Retinal pigment epithelial cell (primary cell): ENCODE measurements at regions not wholly inside any gene's neighbourhood (a gene's known extent, or its start where the extent isn't known, plus 50 kb on each side); places are given as distances from the start of the nearest gene placed in this dataset.
A peak's percentile ranks its signal among the peaks of the same experiment; 100 is the strongest.

Source experiments
- DNase-seq: peaks from one replicate; pipeline ENCODE4 v3.0.0-alpha.2; 2010; ENCODE audit warnings: low read depth
- H3K4me3 ChIP-seq: 2 replicates; pipeline ENCODE4 v1.5.1; 2011; ENCODE audit warnings: mild to moderate bottlenecking, low read length, control low read depth, moderate library complexity
- TF ChIP-seq, protein P1 (sequence below): conservative IDR thresholded peaks from 2 replicates; pipeline ENCODE4 v1.5.1; 2011; ENCODE audit warnings: low read depth, low read length, control low read depth, inconsistent platforms

DNA sequence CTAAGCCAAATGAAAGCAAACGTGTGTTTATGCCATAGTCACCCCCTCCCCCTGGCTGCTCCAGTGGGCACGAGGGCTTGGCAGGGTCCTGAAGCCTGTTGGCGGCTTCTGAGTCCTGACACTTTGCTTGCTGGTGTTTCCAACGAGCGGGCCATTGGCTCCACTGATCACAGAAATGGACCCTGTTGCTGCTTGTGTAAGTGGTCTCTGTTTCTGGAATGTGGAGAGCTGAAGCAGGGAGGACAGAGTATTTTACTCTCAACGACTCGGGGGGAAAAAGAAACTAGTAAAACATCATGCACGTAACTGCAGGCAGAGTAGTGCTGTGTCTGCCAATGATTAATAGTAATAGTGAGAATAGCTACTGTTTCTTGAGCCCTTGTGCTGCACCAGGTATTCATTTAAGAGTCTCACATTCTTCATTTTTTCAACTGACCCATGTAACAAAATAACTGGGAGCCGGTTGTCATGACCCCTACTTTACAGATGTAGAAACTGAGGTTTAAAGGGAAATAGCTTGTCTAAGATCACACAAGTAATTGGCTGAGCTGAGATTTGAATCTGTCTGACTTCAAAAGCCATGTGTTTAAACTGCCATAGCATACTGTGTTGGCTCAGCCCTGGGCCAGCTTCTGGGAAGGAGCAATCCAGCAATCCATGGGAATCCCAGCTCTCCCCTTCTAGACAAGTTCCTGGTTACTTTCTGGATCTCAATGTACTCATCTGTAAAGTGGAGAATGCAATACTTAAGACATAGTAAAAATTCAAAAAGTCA is 526.7 kb downstream of the INSC start:
- H3K4me3 ChIP-seq = no peak overlapping the region
- no peak for DNase-seq
- TF ChIP-seq, protein P1, sequence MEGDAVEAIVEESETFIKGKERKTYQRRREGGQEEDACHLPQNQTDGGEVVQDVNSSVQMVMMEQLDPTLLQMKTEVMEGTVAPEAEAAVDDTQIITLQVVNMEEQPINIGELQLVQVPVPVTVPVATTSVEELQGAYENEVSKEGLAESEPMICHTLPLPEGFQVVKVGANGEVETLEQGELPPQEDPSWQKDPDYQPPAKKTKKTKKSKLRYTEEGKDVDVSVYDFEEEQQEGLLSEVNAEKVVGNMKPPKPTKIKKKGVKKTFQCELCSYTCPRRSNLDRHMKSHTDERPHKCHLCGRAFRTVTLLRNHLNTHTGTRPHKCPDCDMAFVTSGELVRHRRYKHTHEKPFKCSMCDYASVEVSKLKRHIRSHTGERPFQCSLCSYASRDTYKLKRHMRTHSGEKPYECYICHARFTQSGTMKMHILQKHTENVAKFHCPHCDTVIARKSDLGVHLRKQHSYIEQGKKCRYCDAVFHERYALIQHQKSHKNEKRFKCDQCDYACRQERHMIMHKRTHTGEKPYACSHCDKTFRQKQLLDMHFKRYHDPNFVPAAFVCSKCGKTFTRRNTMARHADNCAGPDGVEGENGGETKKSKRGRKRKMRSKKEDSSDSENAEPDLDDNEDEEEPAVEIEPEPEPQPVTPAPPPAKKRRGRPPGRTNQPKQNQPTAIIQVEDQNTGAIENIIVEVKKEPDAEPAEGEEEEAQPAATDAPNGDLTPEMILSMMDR = no peak

DNA sequence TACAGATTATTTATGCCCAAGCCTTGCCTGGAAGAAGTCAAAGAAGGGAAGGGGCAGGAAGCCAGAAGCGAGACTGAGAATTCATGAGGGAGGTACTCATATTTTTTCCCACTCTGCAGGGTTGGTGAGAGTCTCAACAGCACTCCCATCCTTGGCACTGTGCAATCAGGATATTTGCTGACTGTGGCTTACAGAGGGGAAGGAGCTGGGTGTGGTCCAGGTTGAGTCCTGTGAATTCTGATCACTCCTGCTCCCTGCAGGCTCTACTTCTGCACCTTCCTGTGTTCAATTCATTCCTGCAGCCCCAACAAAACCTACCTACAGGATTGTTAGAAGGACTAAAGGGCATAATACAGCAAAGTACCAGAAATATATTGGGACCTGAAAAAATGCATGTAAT is 530.5 kb downstream of the INSC start:
- no peak overlapping the region for H3K4me3 ChIP-seq
- TF ChIP-seq, protein P1 = no peak

DNA sequence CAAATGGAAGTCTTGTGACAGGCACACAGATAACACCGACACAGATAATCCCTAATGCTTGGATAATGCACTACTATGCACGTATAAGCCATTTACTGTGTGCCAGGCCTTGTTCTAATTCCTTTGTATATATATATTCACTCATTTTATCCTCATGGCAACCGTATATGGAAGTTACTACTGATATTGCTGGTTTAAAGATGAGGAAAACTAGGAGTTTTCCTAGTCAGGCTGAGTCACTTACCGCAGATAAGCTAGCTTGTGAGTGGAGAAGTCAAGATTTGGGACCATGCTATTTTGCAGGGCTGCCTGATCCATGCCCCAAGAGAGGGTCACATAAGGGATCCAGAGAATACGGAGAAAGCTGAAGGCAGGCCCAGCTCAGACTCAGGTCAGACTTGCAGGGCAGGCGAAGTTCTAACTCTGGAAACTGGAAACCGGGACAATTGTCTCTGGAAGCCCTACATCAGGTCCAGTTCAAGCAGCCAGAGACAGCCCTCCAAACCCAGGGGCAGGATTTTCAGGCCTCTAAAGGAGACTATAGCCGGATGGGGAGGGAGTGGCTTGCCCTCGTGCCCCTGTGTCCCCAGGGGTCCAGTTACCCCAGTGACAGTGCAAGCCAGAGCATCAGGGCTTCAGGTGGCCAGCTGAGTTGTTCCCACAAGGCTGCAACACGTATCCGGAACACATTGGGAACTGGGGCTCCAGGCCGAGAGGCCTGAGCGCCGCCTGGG is 534.8 kb downstream of the INSC start:
- TF ChIP-seq, protein P1 = no peak
- no peak for DNase-seq
- no peak overlapping the region for H3K4me3 ChIP-seq

More for the DNA sequence above, 530.5 kb downstream of the INSC start:
- no peak for DNase-seq

DNA sequence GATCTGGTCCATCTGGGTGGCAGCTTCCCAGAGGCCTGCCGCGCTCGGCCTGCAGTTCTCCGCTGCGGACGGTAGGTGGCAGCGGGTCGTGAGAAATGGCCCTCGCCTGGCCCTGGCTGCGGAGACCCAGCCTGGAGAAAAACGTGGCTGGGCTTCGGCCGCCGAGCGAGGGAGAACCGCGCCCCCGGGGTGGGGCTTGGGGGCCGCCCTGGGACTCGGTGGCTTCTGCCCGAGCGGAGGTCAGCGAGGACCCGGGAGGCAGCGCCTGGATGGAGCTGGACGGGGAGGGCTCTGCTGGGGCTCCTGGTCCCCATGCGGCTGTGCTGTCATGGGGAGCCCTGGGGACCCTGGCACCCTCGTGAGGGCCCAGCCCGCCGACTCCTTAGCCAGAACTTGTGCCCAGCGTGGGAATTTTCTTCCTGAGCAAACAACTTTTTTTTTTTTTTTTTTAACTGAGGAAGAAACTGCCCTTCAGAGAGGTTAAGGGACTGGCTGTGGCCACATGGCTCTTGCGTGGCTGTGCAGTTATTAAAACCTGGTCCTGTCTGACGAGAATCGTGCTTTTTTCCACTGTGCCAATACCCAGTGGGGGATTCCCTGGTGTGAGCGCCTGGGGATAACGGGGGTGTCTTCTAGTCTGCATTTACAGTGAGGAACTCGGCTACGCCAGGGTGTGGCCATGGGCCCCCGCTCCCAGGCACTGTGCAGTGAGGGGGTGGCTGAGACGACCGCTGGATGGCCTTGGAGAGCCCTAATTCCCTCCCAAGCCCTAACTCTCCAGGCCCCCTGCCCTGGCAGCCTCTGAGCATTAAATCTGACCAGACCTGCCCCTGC is 535.6 kb downstream of the INSC start:
- H3K4me3 ChIP-seq = peak overlapping the region; percentile 43
- peak; percentile 55 for DNase-seq
- TF ChIP-seq, protein P1 = peak; percentile 92

DNA sequence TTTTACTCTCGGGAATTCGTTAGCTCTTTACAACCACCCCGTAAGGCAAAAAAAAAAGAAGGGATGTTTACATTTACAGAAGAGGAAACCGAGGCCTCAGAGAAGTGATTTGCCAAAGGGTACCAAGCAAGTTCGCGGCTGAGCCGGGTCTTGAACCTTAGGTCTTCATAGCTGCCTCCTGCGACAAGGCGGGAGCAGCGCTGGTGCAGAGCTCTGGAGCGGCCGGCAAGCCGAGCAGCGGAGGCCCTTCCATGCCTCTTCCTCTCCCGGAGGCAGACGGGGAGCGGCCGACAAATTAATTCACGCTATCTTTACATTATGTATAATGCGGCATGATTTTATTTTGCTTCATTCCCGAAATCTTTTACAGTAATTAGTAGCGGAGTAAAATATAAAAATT is 536.3 kb downstream of the INSC start:
- H3K4me3 ChIP-seq = no peak overlapping the region
- TF ChIP-seq, protein P1 = no peak
- no peak for DNase-seq

DNA sequence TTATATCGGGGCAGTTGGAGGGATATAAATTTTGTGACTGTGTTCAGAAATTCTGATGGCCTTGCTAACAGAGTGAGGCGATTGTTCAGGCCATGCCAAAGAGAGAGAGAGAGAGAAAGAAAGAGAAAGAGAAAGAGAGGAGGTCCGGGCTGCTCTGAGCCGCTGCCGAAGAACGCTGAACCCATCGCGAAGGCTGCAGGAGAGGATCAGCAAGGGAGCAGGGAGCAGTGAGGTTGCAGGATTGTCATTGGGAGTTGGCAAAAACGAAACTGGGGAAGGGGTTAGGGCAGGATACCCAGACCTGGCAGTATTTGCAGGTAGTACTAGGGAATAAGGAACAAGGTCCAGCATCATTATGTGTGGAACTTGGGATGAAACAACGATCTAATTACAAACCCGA is 537.1 kb downstream of the INSC start:
- TF ChIP-seq, protein P1 = no peak
- no peak overlapping the region for H3K4me3 ChIP-seq
- DNase-seq = no peak
